ENCODE measurements at regions not wholly inside any gene's neighbourhood (a gene's known extent, or its start where the extent isn't known, plus 50 kb on each side); places are given as distances from the start of the nearest gene placed in this dataset.
A peak's percentile ranks its signal among the peaks of the same experiment; 100 is the strongest.

GRCh38 chr12:124677552-124678356 lies 110.3 kb upstream of the NCOR2 start:
- POLR2A ChIA-PET: no interaction called here
- Histone ChIP-seq H3K36me3 (ENCODE audit: control insufficient read depth, insufficient read depth, low read length) (no peaks in the 10 kb centered on the region), H3K27ac (ENCODE audit: low read length) (peak overlapping the region; percentile 98), H3K9me3 (ENCODE audit: control insufficient read depth, insufficient read depth, low read depth, low read length) (no peaks in the 10 kb centered on the region), H3K4me3 (ENCODE audit: low read depth in 2 of 2, low read length in 2 of 2) (no peak overlapping the region), H3K27me3 (ENCODE audit: control insufficient read depth, insufficient read depth, low read length) (no peaks in the 10 kb centered on the region), H3K4me1 (ENCODE audit: control insufficient read depth, insufficient read depth, low read length) (peaks cover 61% of the 10 kb centered on the region)
- intact Hi-C loops (cut with micrococcal nuclease; ENCODE audit: unreplicated experiment) (no loop called here), in situ Hi-C loops (cut with HindIII; ENCODE audit: low pct_unique_long_range_greater_than_20kb, low sequenced_read_pairs) (no loop called here)
- ATAC-seq (no peak), DNase-seq (ENCODE audit: low read depth, low spot score) (no peak)
- CTCF ChIA-PET: no interaction called here
- no peak for TF ChIP-seq SIN3A (IDR thresholded peaks at IDR 0.05; ENCODE audit: borderline replicate concordance, insufficient read depth, low read depth, low read length)
- no peak for TF ChIP-seq POLR2AphosphoS5 (IDR thresholded peaks at IDR 0.05; ENCODE audit: low read depth, low read length)
- TF ChIP-seq TCF7L2 (IDR thresholded peaks at IDR 0.05; ENCODE audit: low read depth, low read length): no peak
- no peak for TF ChIP-seq CTCF (IDR thresholded peaks at IDR 0.05)
- TF ChIP-seq REST (IDR thresholded peaks at IDR 0.05; ENCODE audit: insufficient read depth in 1 of 2, low read depth in 2 of 2, low read length in 1 of 2): no peak
- BruUV-seq (replicated peaks): no TSS peak

- ChIA-PET CTCF (no interaction called here), POLR2A (no interaction called here)
- H3K27me3 ChIP-seq (ENCODE audit: control insufficient read depth, insufficient read depth, low read length): no peaks in the 10 kb centered on the region
- H3K4me3 ChIP-seq (ENCODE audit: low read depth in 2 of 2, low read length in 2 of 2): no peak overlapping the region
- no peaks in the 10 kb centered on the region for H3K9me3 ChIP-seq (ENCODE audit: control insufficient read depth, insufficient read depth, low read depth, low read length)
- intact Hi-C loops (cut with micrococcal nuclease; ENCODE audit: unreplicated experiment): no loop called here
- in situ Hi-C loops (cut with HindIII; ENCODE audit: low pct_unique_long_range_greater_than_20kb, low sequenced_read_pairs): no loop called here
- TF ChIP-seq TCF7L2 (IDR thresholded peaks at IDR 0.05; ENCODE audit: low read depth, low read length): no peak
- no peak for TF ChIP-seq POLR2AphosphoS5 (IDR thresholded peaks at IDR 0.05; ENCODE audit: low read depth, low read length)
- no peak for TF ChIP-seq SIN3A (IDR thresholded peaks at IDR 0.05; ENCODE audit: borderline replicate concordance, insufficient read depth, low read depth, low read length)
- TF ChIP-seq REST (IDR thresholded peaks at IDR 0.05; ENCODE audit: insufficient read depth in 1 of 2, low read depth in 2 of 2, low read length in 1 of 2): no peak
- no peak for TF ChIP-seq CTCF (IDR thresholded peaks at IDR 0.05)
- no peaks in the 10 kb centered on the region for H3K36me3 ChIP-seq (ENCODE audit: control insufficient read depth, insufficient read depth, low read length)
- BruUV-seq (replicated peaks): no TSS peak
- H3K27ac ChIP-seq (ENCODE audit: low read length): peak overlapping the region; percentile 98
- DNase-seq (ENCODE audit: low read depth, low spot score) (no peak), ATAC-seq (no peak)
- peaks cover 53% of the 10 kb centered on the region for H3K4me1 ChIP-seq (ENCODE audit: control insufficient read depth, insufficient read depth, low read length)
Observed at GRCh38 chr12:124676714-124677462, 109.5 kb upstream of the NCOR2 start.

Data from Panc1 (cell line).